Activated CD8-positive, alpha-beta memory T cell treated with anti-CD3 and anti-CD28 coated beads for 36 hours (primary cell): ENCODE measurements at regions not wholly inside any gene's neighbourhood (a gene's known extent, or its start where the extent isn't known, plus 50 kb on each side); places are given as distances from the start of the nearest gene placed in this dataset.
"Not testable (repeated sequence)": the region's sequence is repeated elsewhere in the genome, so short reads cannot be mapped to it uniquely, and the experiment has no call there.

Experiments used
- CTCF ChIA-PET: fragments of 350-600 bp; sonication (Branson Sonifier 250); formaldehyde crosslinking; loops from one replicate; lab custom pipeline; 2021; ENCODE audit warnings: antibody characterized with exemption; lab: Charles Lee
- POLR2A ChIA-PET: fragments of 350-600 bp; sonication (Branson Sonifier 250); formaldehyde crosslinking; loops from one replicate; lab custom pipeline; 2021; ENCODE audit warnings: antibody characterized with exemption; lab: Charles Lee

DNA sequence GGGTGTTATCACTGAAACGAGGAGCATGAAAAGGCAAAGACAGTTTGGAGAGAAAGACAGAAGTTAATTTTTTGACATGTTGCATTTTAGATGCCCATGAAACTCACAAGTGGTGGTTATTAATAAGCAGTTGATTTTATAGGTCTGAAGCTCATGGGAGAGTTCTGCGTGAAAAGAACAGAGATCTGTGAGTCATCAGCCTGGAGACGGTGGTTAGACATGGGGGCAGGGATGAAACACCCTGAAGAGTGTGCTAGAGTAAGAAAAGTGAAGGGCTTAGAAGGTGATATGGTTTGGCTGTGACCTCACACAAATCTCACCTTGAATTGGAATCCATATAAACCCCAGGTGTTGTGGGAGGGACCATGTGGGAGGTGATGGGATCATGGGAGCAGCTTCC lies 289.1 kb upstream of the ISX start:
- ChIA-PET POLR2A (no interaction called here), CTCF (no interaction called here)

DNA sequence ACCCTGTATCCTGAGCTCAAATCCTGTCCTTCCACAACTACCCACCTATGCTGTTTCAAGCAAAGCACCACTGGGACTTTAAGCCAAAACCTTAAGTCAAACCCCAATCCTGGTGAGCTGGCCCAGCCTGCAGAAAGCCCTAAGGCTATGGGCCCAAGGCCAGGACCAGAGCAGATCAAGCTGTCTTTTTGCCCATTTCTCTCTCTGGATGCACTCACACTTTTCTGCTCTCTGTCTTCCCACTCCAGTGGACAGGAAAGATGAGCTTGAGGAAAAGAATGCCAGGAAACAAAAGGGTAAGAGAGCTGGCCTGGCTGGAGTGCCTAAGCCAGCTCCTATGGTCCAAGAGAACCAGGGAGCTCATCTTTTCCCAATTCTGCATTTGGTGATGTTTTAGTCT lies 284.3 kb upstream of the ISX start:
- CTCF ChIA-PET = no interaction called here
- POLR2A ChIA-PET = no interaction called here

DNA sequence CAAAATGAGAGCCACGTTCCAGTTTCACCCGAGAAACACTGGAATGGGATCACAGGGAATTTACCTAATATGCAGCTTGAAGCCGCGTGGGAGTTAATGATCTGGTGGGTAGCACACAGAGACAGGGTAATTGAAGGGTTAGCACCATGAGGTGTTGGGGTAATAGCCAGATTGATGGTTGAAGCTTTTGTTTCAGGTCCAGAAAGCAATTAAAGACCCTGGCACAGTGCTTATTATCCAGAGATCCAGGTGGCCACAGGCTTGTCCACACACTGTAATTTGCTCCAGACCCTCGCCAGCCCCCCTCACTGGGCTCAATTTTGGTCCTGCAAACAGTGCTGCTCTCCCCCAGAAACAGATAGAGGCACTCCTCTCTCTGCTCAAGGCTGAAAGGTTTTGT lies 282.5 kb upstream of the ISX start:
- CTCF ChIA-PET = no interaction called here

DNA sequence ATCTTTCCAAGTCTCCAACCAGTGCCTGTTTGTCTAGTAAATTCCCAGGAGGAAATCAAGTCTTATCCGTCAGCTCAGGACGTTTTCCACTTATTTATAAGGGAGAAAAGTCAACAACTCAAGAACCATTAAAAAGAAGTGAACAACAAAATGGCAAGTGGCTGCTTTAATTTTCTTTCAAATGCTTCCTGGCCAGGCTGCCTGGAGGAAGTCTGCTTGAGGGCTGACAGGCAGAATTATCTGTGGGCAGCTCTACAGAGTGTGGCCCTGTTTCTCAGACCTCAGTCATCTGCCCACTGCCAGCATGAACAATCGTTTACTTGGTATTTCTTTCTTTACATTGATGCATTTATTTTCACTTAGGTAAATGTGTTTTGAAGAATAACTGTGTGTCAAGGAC lies 281.9 kb upstream of the ISX start:
- CTCF ChIA-PET = no interaction called here
- POLR2A ChIA-PET = no interaction called here

More for the DNA sequence above, 282.5 kb upstream of the ISX start:
- POLR2A ChIA-PET = no interaction called here

DNA sequence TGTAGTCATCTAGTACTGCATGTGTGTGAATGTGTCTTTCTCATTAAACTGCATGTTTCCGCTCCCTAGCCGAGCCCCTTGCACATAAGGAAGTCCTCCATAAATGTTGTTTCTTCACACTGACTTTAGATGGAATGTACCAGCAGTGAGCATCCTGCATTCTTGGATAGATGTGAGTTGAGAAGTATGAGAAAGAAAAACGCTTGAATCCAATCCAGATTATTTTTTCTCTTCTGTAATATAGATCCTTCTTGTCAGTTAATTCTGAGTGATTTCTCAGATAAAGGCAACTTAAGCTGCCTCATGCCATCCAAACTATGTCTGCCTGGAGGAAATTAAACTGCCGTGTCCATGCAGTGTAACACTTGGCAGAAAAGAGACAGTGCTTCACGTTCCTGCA lies 268.1 kb upstream of the ISX start:
- ChIA-PET POLR2A (no interaction called here), CTCF (no interaction called here)

DNA sequence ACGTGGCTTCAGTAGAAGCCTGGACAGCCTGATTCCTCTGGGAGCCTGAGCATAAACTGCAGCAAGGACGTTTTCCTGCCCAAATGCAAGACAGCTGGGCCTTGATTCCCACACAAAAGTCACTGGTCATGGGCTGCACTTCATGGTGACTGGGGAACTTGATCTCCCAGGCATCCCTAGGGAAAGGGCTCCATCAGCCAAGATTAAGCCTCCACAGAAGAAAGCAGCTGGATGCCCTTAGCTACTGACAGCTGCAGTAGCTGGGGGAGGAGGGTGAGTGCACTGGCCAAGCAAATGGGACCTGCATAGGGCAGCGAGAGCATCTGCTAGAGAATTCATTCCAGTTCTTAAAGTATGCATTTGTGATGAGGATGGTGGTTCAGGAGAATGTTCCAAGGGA lies 267.4 kb upstream of the ISX start:
- ChIA-PET POLR2A (no interaction called here), CTCF (no interaction called here)

DNA sequence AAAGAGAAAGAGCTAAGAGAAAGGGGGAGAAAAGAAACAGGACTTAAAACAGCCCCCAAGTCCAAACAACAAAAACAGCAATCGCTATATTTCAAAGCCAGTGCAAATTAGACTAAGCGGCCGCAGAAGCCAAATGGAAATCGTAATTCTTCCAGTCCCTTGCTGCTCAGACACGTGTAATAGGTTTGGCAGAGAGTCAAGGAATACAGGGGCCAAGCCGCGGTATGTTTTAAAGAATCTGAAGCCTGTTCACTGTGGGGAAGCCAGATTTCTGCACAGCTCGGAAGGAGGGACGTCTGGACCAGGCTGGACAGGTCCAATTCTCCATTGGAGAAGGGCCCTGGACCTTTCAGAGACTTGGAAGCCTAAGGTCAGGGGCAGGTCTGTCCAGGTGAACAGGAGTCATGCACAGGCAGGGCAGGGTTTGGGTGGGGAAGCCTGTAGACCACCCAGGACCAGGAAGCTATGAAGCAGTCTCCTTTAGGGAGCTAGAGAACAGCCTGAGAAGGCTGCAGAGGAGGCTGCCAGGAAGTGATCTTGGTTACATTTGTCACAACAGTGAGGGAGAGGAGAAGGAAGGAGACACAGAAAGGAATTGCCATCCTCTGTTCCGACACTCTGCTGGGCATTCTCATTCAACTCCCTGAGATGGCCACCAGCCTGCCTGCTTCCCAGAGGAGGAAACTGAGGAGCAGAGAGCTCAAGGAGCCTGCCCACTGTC lies 265.5 kb upstream of the ISX start:
- CTCF ChIA-PET = no interaction called here
- POLR2A ChIA-PET = no interaction called here

DNA sequence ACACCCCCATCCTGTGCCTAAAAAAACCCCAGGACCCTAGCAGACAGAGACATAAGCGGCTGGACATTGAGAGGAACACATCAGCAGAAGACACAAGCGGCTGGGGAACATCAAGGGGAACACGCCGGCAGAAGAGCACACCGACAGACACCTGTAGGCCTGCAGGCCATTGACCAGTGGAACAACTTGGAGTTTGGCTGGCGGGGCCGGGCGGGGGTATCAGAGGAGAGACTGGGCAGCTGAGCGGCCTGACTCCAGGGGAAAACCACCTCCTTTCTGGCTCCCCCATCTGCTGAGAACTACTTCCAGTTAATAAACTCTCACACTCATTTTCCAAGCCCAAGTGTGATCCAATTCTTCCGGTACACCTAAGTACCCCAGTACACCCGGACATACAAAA lies 264.7 kb upstream of the ISX start:
- ChIA-PET POLR2A (no interaction called here), CTCF (no interaction called here)

DNA sequence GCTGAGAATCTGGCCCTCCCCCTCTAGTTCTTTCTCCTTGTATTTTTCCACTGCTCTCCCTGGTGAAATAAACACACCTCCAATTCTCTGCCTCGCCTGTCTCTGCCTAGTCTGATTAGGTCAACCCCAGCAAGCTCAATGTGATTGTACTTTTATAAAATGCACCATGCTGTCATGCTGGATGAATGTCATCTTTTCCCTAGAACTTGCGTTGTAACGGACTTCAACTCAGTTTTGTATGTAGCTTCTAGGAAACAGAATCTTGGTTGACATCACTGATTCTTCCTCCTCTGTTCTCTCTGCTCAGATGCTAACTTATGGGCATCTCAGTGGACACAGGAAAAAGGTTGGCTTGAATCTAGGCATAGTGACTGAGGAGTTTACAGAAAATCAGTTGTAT lies 261.9 kb upstream of the ISX start:
- POLR2A ChIA-PET = no interaction called here
- CTCF ChIA-PET = no interaction called here

DNA sequence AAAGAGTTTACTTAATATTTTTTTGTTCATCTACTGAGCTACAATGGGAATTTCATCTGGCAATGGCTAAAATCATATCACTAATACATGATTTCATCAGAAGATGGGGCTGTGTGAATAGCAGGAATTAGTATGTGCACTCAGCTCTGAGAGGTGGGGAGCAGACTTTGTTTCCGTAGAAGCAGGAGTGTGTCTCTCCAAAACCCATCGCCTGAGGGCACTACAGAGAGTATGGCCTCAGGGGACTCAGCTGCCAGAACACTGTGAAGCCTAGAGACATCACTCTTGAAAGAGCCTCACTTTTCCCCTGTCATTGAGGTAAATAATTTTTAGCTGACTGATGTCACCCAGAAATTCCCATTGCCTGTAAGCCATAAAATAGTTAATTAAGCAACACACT lies 261.4 kb upstream of the ISX start:
- POLR2A ChIA-PET = no interaction called here
- CTCF ChIA-PET = no interaction called here

DNA sequence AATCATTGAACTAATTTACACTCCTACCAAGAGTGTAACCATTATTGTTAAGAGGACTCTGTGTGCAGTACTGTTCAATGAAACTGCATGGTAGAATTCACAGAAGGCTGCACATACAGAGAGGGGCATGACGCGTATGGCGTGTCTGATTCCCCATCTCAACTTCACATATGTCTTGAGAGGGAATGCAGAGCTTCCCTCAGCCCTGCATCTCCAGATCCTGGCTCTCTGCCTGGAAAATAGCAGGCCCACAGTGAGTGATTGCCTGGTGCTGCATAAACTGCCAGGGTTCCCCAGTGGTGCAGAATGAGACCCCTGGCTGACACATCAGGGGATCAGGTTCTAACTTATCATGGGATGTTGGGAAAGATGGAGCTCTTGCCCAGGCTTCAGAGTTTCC lies 260.2 kb upstream of the ISX start:
- CTCF ChIA-PET = no interaction called here
- POLR2A ChIA-PET = no interaction called here

DNA sequence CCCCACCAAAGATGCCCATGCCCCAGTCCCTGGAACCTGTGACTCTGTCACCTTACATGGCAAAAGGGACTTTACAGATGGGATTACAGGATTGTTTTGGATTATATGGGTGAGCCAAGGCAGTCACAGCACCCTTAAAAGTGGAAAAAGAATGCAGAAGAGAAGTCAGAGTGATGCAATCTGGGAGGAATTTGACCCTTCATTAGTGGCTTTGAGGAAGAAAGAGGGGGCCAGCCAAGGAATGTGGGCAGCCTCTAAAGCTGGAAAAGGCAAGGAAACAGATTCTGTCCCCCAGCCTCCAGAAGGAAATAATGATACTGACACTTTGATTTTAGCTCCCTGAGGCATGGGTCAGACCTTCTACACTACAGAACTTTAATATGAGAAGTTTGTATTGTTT lies 257.3 kb upstream of the ISX start:
- POLR2A ChIA-PET = no interaction called here
- CTCF ChIA-PET = no interaction called here

DNA sequence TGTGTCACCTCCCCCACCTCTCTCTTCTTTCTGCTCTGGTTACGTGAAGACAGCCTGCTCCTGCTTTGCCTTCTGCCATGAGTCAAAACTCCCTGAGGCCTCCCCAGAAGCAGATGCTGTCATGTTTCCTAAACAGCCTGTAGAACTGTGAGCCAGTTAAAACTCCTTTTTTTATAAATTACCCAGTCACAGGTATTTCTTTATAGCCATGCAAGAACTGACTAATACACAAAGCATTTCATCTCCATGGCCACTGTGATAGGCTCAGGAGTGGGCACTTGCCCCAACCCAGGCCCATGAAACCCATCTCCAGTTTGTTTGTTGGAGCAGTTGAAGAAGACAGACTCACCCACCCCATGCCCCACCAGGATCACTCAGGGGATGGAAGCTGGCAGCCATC lies 253.3 kb upstream of the ISX start:
- CTCF ChIA-PET = no interaction called here
- POLR2A ChIA-PET = no interaction called here

DNA sequence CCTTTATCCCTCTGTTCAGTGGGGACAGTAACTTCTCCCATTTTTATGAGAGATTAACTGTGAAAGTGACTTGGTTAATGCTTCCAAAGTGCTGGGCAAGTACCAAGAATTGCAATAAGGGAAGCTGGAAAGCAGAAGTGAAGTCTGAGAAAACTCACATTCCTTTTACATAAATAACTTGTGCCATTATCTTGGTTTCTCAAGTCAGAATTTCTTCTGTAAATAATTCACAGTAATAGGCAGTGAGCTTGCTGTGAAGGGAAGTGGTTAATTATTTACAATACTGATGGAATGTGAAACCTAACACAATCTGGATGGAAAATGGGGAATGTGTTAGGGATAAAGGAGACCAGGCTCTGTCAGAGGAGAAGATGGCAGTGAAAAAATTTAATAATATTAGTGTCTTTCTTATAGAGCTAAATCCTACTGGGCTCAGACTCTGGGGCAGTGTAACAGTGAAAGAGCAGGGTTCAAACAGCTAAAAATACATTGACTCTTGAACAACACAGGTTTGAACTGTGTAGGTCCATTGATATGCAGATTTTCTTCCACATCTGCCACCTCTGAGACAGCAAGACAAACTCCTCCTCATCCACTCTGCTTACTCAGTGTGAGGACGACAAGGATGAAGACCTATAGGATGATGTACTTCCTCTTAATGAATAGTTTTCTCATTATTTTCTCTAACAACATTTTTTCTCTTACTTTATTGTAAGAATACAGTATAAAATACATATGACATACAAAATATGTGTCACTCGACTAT lies 251.5 kb upstream of the ISX start:
- POLR2A ChIA-PET = no interaction called here

DNA sequence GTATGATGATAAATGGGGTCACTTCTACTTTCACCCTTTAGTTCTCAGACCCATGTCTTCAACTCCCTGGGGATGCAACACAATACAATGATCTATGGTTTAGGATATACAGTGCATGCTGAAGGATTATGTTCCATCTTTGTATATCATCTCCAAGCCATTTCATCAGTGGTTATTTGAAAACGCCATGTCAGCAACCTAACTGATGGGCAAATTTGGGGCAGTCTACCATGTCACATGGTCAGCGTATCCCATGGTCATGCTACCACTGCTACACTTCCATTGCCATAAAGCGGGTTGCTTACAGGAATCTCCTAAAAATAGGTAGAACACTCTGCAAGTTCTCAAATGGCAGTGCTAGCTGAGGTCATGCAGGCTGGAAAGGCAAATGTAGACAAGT lies 236.5 kb upstream of the ISX start:
- ChIA-PET POLR2A (no interaction called here), CTCF (no interaction called here)

More for the DNA sequence above, 251.5 kb upstream of the ISX start:
- CTCF ChIA-PET = no interaction called here

DNA sequence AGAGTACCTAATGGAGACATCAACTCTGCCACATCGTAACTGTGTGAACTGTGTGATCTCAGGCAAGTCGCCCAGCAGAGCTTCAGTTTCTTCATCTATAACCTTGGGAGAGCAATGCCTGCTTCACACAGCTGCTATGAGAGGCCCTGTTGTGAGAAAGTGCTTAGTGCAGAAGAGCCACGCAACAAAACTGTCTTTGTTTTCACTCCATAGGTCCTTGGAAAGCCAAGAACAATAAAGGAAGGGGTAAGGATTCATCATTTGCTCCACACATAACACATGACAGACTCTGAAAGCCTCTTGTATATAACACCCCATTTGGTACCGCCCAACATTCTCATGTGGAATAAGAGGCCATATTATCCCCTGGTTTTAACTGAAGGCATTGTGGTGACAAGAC lies 231.9 kb upstream of the ISX start:
- CTCF ChIA-PET = no interaction called here
- POLR2A ChIA-PET = no interaction called here

DNA sequence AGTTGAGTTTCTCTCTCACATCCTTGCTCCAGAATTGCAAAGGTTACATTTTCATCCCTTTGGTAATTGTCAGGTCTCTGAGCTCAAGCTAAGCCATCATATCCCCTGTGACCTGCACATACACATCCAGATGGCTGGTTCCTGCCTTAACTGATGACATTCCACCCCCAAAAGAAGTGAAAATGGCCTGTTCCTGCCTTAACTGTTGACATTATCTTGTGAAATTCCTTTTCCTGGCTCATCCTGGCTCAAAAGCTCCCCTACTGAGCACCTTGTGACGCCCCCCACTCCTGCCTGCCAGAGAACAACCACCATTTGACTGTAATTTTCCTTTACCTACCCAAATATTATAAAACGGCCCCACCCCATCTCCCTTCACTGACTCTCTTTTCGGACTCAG lies 231.4 kb upstream of the ISX start:
- CTCF ChIA-PET, POLR2A ChIA-PET: not testable (repeated sequence)

DNA sequence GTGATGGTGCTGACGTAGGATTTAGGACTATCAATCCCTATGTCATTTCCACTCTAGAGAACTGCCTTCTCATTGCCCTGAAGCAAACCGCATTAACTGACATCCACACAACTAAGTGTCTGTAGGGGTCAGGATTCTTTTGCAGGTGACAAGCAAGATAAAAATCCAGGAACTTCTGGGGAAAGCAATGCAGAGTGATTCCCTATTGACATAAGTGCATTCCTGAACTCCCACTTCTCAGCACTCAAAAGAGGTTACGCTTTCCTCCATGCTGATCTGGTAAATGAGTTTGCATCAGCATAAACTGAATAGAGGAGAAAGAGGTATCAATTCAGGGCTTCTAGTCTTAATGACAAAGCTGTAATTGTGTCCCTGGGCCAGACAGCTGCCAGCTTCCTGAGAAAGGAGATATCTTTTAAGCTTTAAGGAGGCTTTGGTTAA lies 224.6 kb upstream of the ISX start:
- CTCF ChIA-PET = no interaction called here
- POLR2A ChIA-PET = no interaction called here

DNA sequence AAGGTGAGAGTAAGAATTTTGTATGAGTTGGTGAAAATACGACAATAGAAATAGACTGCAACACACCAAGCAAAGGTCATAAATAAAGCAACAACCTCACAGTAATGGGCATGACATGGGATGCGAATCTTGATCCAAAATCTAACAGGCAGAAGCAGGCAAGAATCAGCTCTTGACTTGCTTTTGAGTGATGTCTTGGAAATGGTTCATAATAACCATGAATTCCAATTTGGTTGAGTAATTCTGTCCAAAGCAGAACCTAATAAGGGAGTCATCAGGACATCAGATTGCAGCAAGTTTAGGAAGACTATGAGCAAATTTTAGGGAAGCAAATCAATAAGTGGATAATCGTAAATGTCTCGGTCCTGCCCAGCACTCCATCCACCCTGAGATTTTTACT lies 224.0 kb upstream of the ISX start:
- CTCF ChIA-PET = no interaction called here

DNA sequence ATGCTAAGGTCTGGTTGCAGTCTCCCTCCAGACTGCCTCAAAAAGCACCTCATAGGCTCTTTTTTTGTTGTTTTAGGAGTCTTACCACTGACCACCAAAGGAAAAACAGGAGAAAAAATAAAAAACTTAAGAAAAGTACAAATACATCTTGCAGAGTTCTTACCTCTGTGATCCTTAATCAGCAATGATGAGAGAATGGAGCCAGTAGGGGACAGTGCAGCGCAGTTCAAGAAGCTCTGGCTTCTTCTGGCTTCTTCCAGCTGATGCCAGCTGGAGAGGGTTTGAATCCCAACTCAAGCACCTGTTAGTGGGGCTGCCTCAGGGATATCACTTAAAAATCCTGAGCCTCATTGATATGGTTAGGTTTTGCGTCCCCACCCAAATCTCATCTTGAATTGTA lies 223.3 kb upstream of the ISX start:
- CTCF ChIA-PET = no interaction called here

More for the DNA sequence above, 224.0 kb upstream of the ISX start:
- POLR2A ChIA-PET = no interaction called here

DNA sequence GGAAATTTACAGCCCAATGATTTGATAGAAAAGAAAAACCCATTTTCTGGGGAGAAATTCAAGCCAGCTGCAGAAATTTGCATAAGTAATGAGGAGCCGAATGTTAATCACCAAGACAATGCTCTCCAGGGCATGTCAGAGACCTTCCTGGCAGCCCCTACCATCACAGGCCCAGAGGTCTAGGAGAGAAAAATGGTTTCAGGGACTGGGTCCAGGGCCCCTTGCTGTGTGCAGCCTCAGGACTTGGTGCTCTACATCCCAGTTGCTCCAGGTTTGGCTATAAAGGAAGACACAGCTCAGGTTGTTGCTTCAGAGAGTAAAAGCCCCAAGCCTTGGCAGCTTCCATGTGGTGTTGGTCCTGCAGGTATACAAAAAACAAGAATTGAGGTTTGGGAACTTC lies 222.2 kb upstream of the ISX start:
- CTCF ChIA-PET, POLR2A ChIA-PET: not testable (repeated sequence)

More for the DNA sequence above, 223.3 kb upstream of the ISX start:
- POLR2A ChIA-PET = no interaction called here
